Ovary (tissue), 7 donors: ENCODE measurements at regions not wholly inside any gene's neighbourhood (a gene's known extent, or its start where the extent isn't known, plus 50 kb on each side); places are given as distances from the start of the nearest gene placed in this dataset.
A peak's percentile ranks its signal among the peaks of the same experiment; 100 is the strongest.

Source experiments
- DNase-seq, 5 donors: peaks; one replicate each; pipeline ENCODE4 v3.0.0-alpha.2; 2019 to 2020
- H3K27ac ChIP-seq, 2 donors: fragments of 200-600 bp; one replicate each; pipeline versions ENCODE4 v1.5.1 to v1.8.0; 2019 to 2022
- H3K27me3 ChIP-seq: fragments of 200-600 bp; one replicate; pipeline ENCODE4 v1.8.0; 2022
- H3K36me3 ChIP-seq: fragments of 200-600 bp; sonication (generic); one replicate; pipeline ENCODE4 v1.5.1; 2019
- H3K4me1 ChIP-seq: one replicate; pipeline ENCODE4 v1.8.1; 2013; ENCODE audit warnings: mild to moderate bottlenecking, moderate library complexity; ENCODE audit not compliant: insufficient read depth
- H3K4me3 ChIP-seq: fragments of 200-600 bp; sonication (generic); one replicate; pipeline ENCODE4 v1.5.1; 2017
- H3K9me3 ChIP-seq, 2 donors: fragments of 200-600 bp in 1 of 2; sonication (generic) in 1 of 2; one replicate each; pipeline versions ENCODE4 v1.5.1 to v1.8.1; 2013 to 2019; ENCODE audit warnings: mild to moderate bottlenecking in 1 of 2, moderate library complexity in 1 of 2
- EP300 ChIP-seq: sonication (generic); formaldehyde crosslinking; IDR thresholded peaks from one replicate; pipeline ENCODE4 v1.6.1; 2017; ENCODE audit warnings: antibody characterized with exemption
- POLR2A ChIP-seq: fragments of 450-650 bp; IDR thresholded peaks from one replicate; pipeline ENCODE4 v1.6.1; 2017; ENCODE audit warnings: antibody characterized with exemption, mild to moderate bottlenecking, moderate library complexity
- WGBS, 3 donors: extraction: QIAGEN DNeasy Blood & Tissue Kit in 1 of 3; methylation state at CpG; one replicate each; pipeline versions ENCODE4 v1.1.5 to v1.1.7; 2013 to 2017; 5-methylcytosine and 5-hydroxymethylcytosine counted together
- intact Hi-C, 4 donors: fragments of 100-400 bp; cut with DNase I; formaldehyde crosslinking; loops; one replicate each; pipeline versions ENCODE4 v1.11.0 to v1.15.1; 2022 to 2023
- TF ChIP-seq, protein P1 (sequence below), 3 donors: fragments of 450-650 bp in 2 of 3; fragments of 200-600 bp in 1 of 3; IDR thresholded peaks; one replicate each; pipeline versions ENCODE4 v1.5.1 to v1.8.0; 2016 to 2022; ENCODE audit warnings: antibody characterized with exemption in 3 of 3, mild to moderate bottlenecking in 1 of 3
- donor health status: DM: no; HTN: no; CAD: no; lungs with moderate emphysema.
- donor health status: DM: no; HTN: no; CAD: no.
- donor health status: Bipolar disorder and iron deficiency.
- donor health status: DM: no; HTN: no; CAD: no.
- donor health status: DM: yes; HTN: yes; CAD: no.

DNA sequence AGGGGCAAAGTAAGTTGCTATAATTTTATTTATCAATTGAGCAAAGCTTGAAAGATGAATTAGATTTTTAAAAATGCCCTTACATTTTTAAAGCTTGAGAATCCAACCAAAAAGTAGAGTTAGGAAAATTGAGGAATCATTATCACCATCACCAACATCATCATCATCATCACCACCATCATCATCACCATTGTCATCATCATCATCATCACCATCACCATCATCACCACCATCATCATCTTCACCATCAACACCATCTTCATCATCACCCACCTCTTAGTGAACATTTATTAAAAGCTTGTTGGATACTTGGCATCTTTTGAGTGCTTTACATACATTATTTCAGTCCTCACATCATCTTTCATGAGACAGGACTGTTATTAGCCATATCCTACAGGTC is 504.4 kb upstream of the TNP1 start:
- no peak for DNase-seq
- intact Hi-C loops = loop anchor here in 1 of 4 donors (10.0 kb wide), 1 partner anchor 669 kb away; the partner anchor contains the start of gene IGFBP5
- TF ChIP-seq EP300 = no peak
- TF ChIP-seq POLR2A = no peak
- TF ChIP-seq, protein P1, sequence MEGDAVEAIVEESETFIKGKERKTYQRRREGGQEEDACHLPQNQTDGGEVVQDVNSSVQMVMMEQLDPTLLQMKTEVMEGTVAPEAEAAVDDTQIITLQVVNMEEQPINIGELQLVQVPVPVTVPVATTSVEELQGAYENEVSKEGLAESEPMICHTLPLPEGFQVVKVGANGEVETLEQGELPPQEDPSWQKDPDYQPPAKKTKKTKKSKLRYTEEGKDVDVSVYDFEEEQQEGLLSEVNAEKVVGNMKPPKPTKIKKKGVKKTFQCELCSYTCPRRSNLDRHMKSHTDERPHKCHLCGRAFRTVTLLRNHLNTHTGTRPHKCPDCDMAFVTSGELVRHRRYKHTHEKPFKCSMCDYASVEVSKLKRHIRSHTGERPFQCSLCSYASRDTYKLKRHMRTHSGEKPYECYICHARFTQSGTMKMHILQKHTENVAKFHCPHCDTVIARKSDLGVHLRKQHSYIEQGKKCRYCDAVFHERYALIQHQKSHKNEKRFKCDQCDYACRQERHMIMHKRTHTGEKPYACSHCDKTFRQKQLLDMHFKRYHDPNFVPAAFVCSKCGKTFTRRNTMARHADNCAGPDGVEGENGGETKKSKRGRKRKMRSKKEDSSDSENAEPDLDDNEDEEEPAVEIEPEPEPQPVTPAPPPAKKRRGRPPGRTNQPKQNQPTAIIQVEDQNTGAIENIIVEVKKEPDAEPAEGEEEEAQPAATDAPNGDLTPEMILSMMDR (IDR thresholded peaks at IDR 0.05) = no peak
- Histone ChIP-seq H3K36me3 (no peaks in the 10 kb centered on the region), H3K4me3 (no peak overlapping the region), H3K27ac (no peak overlapping the region), H3K4me1 (peaks cover 24% of the 10 kb centered on the region), H3K9me3 (no peaks in the 10 kb centered on the region), H3K27me3 (no peaks in the 10 kb centered on the region)

DNA sequence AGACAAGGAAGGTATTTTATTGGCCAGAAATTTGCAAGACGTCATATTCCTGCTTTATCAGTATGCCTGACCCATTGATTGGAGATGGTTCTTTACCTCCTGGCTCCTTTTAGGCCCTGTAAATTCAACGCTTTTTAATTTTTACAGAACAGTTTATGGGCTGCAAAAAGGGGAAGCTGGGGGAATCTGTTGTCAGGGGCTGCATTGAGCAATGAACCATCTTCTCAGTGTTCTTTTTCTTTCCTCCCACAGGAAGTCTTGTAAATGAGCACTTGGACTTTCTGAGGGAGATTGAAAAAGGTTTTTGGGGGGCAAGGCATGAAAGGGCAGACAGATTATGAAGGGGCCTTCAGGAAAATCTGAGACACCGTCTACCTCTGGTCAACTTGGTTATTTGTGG is 503.6 kb upstream of the TNP1 start:
- no peaks in the 10 kb centered on the region for H3K27me3 ChIP-seq
- peak overlapping the region in 1 of 2 donors; percentile 42 for H3K27ac ChIP-seq
- WGBS, 3 donors = 70 to 78% (median 72%) methylated on average over 3 of the region's 3 CpGs
- H3K4me3 ChIP-seq = no peak overlapping the region
- no peak for TF ChIP-seq EP300
- TF ChIP-seq, protein P1 (IDR thresholded peaks at IDR 0.05) = no peak
- H3K4me1 ChIP-seq = peaks cover 27% of the 10 kb centered on the region
- H3K9me3 ChIP-seq = no peaks in the 10 kb centered on the region
- no peaks in the 10 kb centered on the region for H3K36me3 ChIP-seq
- intact Hi-C loops = loop anchor here in 1 of 4 donors (10.0 kb wide), 1 partner anchor 669 kb away; the partner anchor contains the start of gene IGFBP5
- no peak for DNase-seq

DNA sequence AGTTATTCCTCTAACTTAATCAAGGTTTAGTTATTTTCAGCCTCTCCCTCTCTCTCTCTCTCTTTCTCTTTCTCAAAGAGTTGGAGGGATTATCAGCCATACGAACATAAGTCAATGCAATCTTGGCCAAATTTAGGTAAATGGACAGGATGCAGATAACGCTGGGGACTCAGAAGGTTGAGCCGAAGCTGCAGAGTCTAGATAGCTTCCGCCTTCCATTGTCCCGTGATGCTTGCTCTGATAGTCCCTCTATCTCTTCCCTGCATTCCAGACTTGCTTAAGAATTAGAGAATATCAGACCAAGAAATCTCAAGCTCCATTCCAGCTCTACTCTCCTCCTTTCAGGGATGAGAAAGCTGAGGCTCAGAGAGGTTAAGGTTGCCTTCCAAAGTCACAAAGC is 502.8 kb upstream of the TNP1 start:
- H3K9me3 ChIP-seq = no peaks in the 10 kb centered on the region
- TF ChIP-seq EP300 (no peak), POLR2A (no peak)
- TF ChIP-seq, protein P1 (IDR thresholded peaks at IDR 0.05) = no peak
- no peaks in the 10 kb centered on the region for H3K36me3 ChIP-seq
- peaks cover 30% of the 10 kb centered on the region for H3K4me1 ChIP-seq
- 84 to 97% (median 97%) methylated on average over 5 of the region's 5 CpGs for WGBS, 3 donors
- DNase-seq = no peak
- H3K27me3 ChIP-seq = no peaks in the 10 kb centered on the region
- intact Hi-C loops = loop anchor here in 1 of 4 donors (10.0 kb wide), 1 partner anchor 668 kb away; the partner anchor contains the start of gene IGFBP5
- H3K27ac ChIP-seq = peak overlapping the region in 1 of 2 donors; percentile 42
- H3K4me3 ChIP-seq = no peak overlapping the region

DNA sequence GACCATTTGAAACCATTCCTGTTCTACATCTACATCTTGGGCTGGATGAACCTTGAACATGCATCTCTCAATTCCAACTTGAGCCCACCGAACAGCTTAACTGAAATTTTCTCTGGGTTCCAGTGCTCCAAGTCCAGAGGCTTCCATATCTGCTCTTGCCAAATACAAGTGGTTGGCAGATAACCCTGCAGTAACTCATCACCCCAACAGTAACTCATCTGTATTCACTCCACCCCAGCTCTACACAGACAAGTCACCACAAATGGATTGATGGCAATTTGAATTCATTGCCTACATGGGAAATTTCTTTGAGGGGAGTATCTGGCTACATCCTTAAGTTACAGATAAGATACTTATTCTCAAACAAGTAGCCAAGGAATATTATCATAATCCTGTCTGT is 502.4 kb upstream of the TNP1 start:
- Histone ChIP-seq H3K4me1 (peaks cover 33% of the 10 kb centered on the region), H3K27ac (peak overlapping the region in 1 of 2 donors; percentile 42), H3K27me3 (no peaks in the 10 kb centered on the region), H3K4me3 (no peak overlapping the region), H3K36me3 (no peaks in the 10 kb centered on the region), H3K9me3 (no peaks in the 10 kb centered on the region)
- DNase-seq = no peak
- WGBS, 3 donors = 87 to 98% (median 97%) methylated on average over 1 of the region's 1 CpG
- intact Hi-C loops = loop anchor here in 1 of 4 donors (10.0 kb wide), 1 partner anchor 667 kb away; the partner anchor contains the start of gene IGFBP5
- TF ChIP-seq, protein P1 (IDR thresholded peaks at IDR 0.05) = no peak
- TF ChIP-seq EP300 = no peak
- TF ChIP-seq POLR2A = no peak
